ENCODE measurements at regions not wholly inside any gene's neighbourhood (a gene's known extent, or its start where the extent isn't known, plus 50 kb on each side); places are given as distances from the start of the nearest gene placed in this dataset.

- DNase-seq, result no peak
Measured at GRCh38 chr21:16870103-16870502, 642.7 kb upstream of the CXADR start.

- no peak for DNase-seq
Measured at GRCh38 chr21:16872616-16873015, 640.2 kb upstream of the CXADR start.

- no peak for DNase-seq
Measured at GRCh38 chr21:16873176-16873575, 639.7 kb upstream of the CXADR start.

GRCh38 chr21:16873596-16873995, 639.2 kb upstream of the CXADR start:
- no peak for DNase-seq

DNA sequence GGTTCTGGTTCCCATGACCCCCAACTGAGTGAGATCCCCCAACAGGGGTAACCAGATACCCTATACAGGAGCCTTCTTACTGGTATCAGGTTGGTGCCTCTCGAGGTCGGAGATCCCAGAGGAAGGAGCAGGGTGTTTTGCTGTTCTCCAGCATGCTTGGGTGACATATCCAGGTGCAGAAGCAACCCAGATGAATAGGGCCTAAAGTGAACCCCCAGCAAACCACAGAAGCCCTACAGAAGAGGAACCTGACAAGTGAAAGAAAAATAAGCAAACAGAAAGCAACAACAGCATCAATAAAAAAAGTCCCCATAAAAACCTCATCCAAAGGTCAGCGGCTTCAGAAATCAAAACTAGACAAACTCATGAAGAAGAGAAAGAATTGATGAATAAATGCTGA, 633.4 kb upstream of the CXADR start:
- DNase-seq, result no peak

DNA sequence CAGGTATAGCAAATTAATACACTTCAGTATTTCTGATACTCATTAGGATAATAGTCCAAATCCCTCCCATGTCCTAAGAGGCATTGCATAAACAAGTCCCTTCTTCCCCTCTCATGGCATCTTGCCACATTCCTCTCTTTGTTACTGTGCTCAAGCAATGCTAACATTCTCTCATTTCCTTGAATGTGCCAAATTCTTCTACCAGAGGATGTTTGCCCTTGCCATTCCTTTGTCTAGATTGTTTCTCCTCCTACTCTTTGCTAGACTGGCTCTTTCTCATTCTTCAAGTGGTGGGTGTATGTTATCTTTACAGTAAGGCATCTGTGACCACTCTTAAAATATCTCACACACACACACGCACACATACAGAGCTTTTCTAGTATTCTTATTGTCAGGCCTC, 621.0 kb upstream of the CXADR start:
- no peak for DNase-seq

- DNase-seq, result no peak
Measured at GRCh38 chr21:16900685-16901084, 612.2 kb upstream of the CXADR start.

DNA sequence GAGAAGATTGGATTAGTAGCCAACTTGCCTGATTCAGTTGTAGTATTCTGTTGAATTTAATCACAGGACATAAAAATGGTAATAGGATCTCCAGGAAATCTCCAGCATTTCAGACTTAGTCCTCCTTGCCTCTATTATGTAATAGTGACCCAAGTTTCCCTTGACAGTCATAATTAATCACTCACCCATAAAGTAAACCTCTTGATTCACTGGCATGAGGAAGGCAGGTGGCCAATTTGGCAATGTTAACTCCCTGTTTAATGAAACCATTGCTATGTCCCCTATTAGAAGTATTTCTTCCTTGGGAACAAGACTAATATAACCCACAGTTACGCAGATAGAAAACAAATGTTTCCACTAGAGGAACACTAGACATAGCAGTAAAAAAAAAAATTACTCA, 604.8 kb upstream of the CXADR start:
- DNase-seq, result no peak

DNA sequence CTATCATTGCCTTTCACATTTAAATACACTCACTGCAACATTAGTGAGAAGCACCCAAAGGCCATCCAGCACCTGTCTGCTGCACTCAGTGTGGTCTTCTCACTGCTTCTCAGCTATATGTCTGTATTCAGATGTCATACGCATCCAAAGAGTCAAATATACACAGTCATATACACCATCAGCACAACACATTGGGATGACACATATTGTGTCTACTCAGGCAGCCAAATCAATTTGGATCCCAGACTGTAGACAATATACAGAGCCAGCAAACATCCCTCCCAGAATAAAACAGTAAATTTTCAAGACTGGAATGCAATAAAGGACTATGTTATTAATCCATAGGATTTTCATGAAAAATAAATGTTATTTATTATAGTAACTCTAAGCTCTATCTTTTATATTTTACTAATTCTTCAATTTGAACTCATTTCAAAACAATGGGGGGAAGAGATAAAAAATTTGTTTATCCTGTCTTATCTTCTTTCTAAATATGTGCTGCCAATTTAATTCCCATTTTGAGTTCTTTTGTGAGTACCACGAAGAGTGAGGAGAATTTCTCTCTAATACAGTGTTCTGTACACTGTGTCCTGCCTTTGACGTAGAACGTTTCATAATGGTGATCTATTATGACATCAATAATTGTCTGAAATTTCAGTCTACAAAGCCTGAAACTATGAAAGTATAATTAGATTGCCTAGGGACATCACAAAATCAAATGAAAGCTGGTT, 602.2 kb upstream of the CXADR start:
- no peak for DNase-seq

DNA sequence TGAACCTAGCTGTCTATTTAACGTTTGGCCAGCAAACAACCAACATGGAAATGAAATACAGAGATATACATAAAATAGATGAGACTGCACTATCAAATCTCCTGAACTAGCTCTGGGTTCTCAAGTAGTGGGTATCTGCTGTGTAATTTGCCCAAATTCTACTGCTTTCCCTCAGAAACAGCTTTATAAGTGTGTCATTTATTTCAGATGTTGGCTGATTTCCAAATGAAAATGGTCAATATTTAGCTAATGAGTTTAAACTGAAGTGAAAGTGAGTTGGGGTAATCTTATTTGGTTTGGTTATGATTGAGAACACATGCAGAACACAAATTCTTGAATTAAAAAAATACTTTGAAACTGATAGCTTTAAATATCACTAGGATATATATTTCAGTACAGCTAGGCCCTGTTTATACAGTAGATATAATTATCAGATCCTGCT, 601.7 kb upstream of the CXADR start:
- no peak for DNase-seq

GRCh38 chr21:16912075-16912474, 600.8 kb upstream of the CXADR start:
- no peak for DNase-seq

DNA sequence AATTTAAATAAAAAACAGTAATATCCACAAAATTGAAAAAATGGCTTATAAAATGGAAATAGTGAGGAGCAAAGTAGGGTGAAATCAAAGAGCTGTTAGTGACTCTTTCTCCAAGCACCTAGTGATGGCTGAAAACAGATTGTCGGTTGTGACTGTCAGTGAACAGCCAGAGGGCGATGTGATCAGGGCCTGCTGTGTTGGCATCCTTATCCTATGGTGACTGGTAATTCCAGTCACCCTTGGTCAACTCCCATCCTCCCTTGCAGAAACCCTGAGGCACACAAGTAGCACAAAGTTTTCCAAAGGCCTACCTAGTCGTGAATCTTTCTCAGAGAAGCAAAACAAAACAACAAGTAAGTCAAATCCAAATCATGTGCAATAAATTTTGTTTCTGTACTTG, 599.8 kb upstream of the CXADR start:
- DNase-seq, result no peak

DNA sequence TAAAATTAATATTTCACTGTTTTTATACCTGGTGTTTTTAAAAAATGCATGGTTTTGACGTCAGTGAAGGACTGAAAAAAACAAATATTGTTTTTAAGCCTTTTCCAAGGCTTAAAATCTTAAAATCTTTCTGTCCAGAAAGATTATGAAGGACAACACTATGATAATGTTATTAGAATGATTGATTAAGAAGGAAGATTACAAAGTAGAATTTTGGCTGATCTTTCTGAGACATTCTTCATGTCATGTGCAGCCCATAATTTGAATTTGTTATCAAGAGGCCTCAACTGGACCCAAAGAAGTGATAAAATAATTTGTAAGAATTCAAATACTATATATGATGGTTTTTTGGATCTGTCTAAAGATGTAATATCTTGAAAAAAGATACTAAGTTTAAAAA, 584.4 kb upstream of the CXADR start:
- DNase-seq, result no peak

DNA sequence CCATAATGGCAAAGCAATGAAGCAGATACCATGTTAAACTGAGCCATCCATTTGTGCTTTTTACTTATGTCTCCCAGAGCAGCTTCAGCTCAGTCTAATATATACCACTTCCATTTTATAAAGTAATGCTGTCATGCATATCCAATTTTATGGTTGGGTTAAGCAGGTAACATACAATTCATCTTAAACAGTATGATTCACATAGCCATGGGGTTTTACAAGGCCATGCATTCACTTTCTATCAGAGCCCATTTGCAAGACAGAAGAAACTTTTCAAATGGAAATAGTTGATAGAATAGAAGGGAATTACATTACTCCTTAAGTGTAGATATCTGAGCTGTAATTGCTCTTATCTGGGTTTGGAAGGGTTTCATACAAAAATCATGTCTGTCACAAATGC, 580.5 kb upstream of the CXADR start:
- no peak for DNase-seq

- DNase-seq, result no peak
Measured at GRCh38 chr21:16942703-16943102, 570.1 kb upstream of the CXADR start.

- no peak for DNase-seq
Measured at GRCh38 chr21:16943231-16943630, 569.6 kb upstream of the CXADR start.

DNA sequence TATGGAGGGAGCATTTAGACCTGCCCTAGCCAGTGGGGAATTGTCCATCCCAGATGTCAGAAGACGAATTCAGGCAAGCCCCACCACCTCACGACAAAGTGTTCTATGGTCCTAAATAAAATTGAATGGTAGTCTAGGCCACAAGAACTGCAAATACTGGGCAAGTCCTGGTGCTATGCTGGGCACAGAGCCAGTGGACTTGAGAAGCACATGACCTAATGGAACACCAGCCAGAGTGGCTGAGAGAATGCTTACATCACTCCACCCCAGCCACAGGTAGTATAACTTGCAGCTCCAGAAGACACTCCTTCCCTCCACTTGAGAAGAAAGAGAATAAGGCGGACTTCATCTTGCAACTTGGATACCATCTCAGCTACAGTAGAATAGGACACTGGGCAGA, 567.3 kb upstream of the CXADR start:
- DNase-seq, result no peak

GRCh38 chr21:16956824-16957223, 556.0 kb upstream of the CXADR start:
- no peak for DNase-seq

DNA sequence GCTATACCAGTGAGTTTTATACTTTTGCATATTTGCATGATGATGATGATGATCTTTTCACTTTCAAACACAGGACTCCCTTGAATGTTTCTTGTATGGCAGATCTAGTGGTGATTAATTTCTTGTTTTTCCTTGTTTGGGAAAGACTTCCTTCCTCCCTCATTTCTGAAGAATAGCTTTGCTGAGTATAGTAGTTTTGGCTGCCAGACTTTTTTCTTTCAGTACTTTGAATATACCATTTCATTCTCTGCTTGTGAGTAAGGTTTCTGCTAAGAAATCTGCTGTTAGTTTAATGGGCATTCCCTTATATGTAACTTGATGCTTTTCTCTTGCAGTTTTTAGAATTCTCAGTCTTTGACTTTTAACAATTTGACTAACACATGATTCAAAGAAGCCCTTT, 547.4 kb upstream of the CXADR start:
- no peak for DNase-seq

DNA sequence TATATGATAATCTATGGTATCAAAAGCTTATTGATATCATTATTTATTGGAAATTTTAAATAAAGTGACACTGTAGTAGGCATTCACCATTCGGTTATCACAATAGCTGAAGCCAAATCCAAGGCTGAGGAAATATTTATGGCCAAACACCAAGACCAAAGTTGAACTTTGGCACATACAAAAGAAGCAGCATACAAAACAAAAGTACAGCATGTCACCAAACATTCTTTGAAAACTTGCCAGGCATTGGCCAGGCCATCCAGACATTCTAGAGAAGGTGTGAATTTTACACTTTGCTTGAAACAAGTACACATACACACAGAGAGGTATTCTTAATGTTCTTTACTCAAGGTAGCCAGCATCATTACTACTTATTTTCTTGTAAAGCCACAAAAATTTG, 544.4 kb upstream of the CXADR start:
- DNase-seq, result no peak

DNA sequence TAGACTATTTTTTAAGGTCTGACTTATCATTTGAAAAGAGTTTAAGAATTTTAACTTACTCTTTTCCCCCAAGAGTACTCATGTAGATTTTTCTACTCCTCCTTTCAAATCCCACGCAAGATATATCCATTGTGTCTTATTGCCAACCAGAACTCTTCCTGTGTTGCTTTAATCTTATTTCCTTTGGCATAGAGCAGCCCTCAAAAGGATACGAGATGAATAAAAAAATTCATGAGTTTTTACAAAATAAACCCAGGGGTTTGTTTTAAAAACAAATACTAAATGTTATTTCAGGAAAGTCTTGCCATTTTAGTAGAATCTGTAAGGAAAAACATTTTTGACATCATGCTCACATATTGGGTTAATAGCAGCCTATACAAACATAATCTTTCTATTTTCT, 543.2 kb upstream of the CXADR start:
- DNase-seq, result no peak

GRCh38 chr21:16974060-16974459, 538.8 kb upstream of the CXADR start:
- no peak for DNase-seq

- DNase-seq, result no peak
Measured at GRCh38 chr21:16976193-16976592, 536.6 kb upstream of the CXADR start.

- no peak for DNase-seq
Measured at GRCh38 chr21:16978309-16978895, 534.4 kb upstream of the CXADR start.

- no peak for DNase-seq
Measured at GRCh38 chr21:16979574-16979973, 533.3 kb upstream of the CXADR start.

Measured in activated gamma-delta T cell treated with Interleukin-2 at 50 U/mL for 16 hours (primary cell).